ENCODE measurements at regions not wholly inside any gene's neighbourhood (a gene's known extent, or its start where the extent isn't known, plus 50 kb on each side); places are given as distances from the start of the nearest gene placed in this dataset.

DNA sequence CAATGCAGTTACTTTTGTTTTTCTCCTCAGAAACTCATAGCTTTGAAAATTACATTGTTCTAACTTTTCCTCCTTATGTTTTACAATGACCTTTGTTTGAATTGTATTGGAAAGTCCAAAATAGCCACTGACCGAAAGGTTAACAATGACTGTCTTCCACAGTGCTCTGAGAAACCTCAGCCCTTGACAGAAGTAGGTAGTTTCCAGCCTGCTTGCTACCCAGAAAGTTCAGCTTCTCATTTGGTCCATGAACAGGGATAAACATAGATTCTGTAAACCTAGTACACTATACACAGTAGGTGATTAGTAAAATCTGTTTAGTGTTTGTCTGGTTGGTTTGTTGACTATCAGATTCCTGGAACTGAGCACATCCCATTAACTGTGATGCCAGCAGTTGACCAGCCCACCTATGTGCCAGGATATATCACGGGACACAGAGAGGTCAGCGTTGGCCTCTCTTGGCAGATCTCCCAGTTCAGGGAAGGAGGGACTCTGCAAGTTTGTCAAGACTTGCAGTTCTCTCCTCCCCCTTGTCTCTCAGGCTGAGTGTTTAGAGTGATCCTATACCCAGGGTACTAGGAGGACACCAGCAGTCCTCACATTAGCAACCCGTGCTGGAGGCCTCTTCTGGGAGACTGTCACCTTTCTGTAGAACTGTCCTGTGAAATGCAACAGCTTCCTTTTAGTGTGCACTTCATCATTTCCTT is 297.6 kb downstream of the ARHGAP12 start:
- Mint-ChIP-seq H3K9me3 (ENCODE audit: unreplicated experiment) (peaks cover 18% of the 10 kb centered on the region), H3K4me1 (ENCODE audit: unreplicated experiment) (no peaks in the 10 kb centered on the region), H3K27me3 (ENCODE audit: unreplicated experiment) (no peaks in the 10 kb centered on the region), H3K36me3 (ENCODE audit: unreplicated experiment) (no peaks in the 10 kb centered on the region), H3K27ac (ENCODE audit: unreplicated experiment) (no peak overlapping the region), H3K4me3 (ENCODE audit: unreplicated experiment) (no peak overlapping the region)
- no peak for DNase-seq (ENCODE audit: extremely low spot score, unreplicated experiment)
- no peak for TF ChIP-seq CTCF (IDR thresholded peaks at IDR 0.05)

GRCh38 chr10:31625566-31625965 is 303.1 kb downstream of the ARHGAP12 start:
- no peak for DNase-seq (ENCODE audit: extremely low spot score, unreplicated experiment)
- Mint-ChIP-seq H3K4me1 (ENCODE audit: unreplicated experiment) (peaks cover 6% of the 10 kb centered on the region), H3K36me3 (ENCODE audit: unreplicated experiment) (peaks cover 4% of the 10 kb centered on the region), H3K27ac (ENCODE audit: unreplicated experiment) (no peak overlapping the region), H3K27me3 (ENCODE audit: unreplicated experiment) (no peaks in the 10 kb centered on the region), H3K9me3 (ENCODE audit: unreplicated experiment) (peaks cover 37% of the 10 kb centered on the region), H3K4me3 (ENCODE audit: unreplicated experiment) (no peak overlapping the region)
- no peak for TF ChIP-seq CTCF (IDR thresholded peaks at IDR 0.05)

DNA sequence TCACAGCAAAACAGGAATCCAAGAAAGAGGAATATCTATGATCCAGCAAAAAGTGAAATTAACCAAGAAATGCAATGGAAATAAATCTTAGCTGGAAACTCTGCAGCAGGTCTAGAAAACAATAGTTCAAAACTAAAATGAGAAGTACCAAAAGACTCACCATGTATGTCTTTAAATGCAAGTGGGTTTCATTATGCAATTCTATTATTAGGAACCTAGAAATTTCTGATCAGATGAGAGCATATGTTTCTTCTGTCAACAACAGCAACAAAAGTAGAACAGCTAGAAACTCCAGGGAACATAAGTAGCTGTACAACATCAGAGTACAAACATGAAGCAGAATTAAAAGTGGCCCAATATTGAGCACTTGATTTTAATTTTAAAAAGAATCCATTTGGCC is 304.0 kb downstream of the ARHGAP12 start:
- Mint-ChIP-seq H3K27me3 (ENCODE audit: unreplicated experiment) (no peaks in the 10 kb centered on the region), H3K4me3 (ENCODE audit: unreplicated experiment) (no peak overlapping the region)
- DNase-seq (ENCODE audit: extremely low spot score, unreplicated experiment) = no peak

GRCh38 chr10:31623947-31624346 is 304.7 kb downstream of the ARHGAP12 start:
- no peak overlapping the region for H3K4me3 Mint-ChIP-seq (ENCODE audit: unreplicated experiment)
- no peaks in the 10 kb centered on the region for H3K27me3 Mint-ChIP-seq (ENCODE audit: unreplicated experiment)
- H3K4me1 Mint-ChIP-seq (ENCODE audit: unreplicated experiment) = peaks cover 18% of the 10 kb centered on the region
- no peak for DNase-seq (ENCODE audit: extremely low spot score, unreplicated experiment)
- TF ChIP-seq CTCF (IDR thresholded peaks at IDR 0.05) = no peak
- no peak overlapping the region for H3K27ac Mint-ChIP-seq (ENCODE audit: unreplicated experiment)
- peaks cover 32% of the 10 kb centered on the region for H3K9me3 Mint-ChIP-seq (ENCODE audit: unreplicated experiment)
- H3K36me3 Mint-ChIP-seq (ENCODE audit: unreplicated experiment) = peaks cover 4% of the 10 kb centered on the region

More for the DNA sequence above, 304.0 kb downstream of the ARHGAP12 start:
- Mint-ChIP-seq H3K27ac (ENCODE audit: unreplicated experiment) (no peak overlapping the region), H3K9me3 (ENCODE audit: unreplicated experiment) (peaks cover 32% of the 10 kb centered on the region), H3K36me3 (ENCODE audit: unreplicated experiment) (peaks cover 4% of the 10 kb centered on the region), H3K4me1 (ENCODE audit: unreplicated experiment) (peaks cover 12% of the 10 kb centered on the region)
- TF ChIP-seq CTCF (IDR thresholded peaks at IDR 0.05) = no peak

- no peak for TF ChIP-seq CTCF (IDR thresholded peaks at IDR 0.05)
- peaks cover 4% of the 10 kb centered on the region for H3K36me3 Mint-ChIP-seq (ENCODE audit: unreplicated experiment)
- H3K4me3 Mint-ChIP-seq (ENCODE audit: unreplicated experiment) = no peak overlapping the region
- H3K4me1 Mint-ChIP-seq (ENCODE audit: unreplicated experiment) = peaks cover 23% of the 10 kb centered on the region
- H3K27ac Mint-ChIP-seq (ENCODE audit: unreplicated experiment) = no peak overlapping the region
- H3K27me3 Mint-ChIP-seq (ENCODE audit: unreplicated experiment) = no peaks in the 10 kb centered on the region
- H3K9me3 Mint-ChIP-seq (ENCODE audit: unreplicated experiment) = peaks cover 32% of the 10 kb centered on the region
- DNase-seq (ENCODE audit: extremely low spot score, unreplicated experiment) = no peak
These were observed 304.4 kb downstream of the ZEB1 start for GRCh38 chr10:31623466-31623865.

Data from osteocyte (in vitro differentiated cells).